CD14-positive monocyte (primary cell): ENCODE measurements at regions not wholly inside any gene's neighbourhood (a gene's known extent, or its start where the extent isn't known, plus 50 kb on each side); places are given as distances from the start of the nearest gene placed in this dataset.
"Not testable (repeated sequence)": the region's sequence is repeated elsewhere in the genome, so short reads cannot be mapped to it uniquely, and the experiment has no call there.

Source experiments
- DNase-seq, 3 donors: peaks; one replicate each; pipeline ENCODE4 v3.0.0-alpha.2; 2011 to 2022
- H2AFZ ChIP-seq: 2 replicates; pipeline ENCODE4 v1.6.0; 2012; ENCODE audit warnings: mild to moderate bottlenecking, low read depth, low read length, inconsistent platforms; ENCODE audit not compliant: insufficient read depth, poor library complexity, severe bottlenecking
- H3K27ac ChIP-seq, 2 donors: 1 replicate in 1 of 2; 2 replicates in 1 of 2; pipeline ENCODE4 v1.5.1; 2012 to 2013; ENCODE audit warnings: low read length in 2 of 2, control low read depth in 1 of 2, inconsistent platforms in 1 of 2, low read depth in 1 of 2, mild to moderate bottlenecking in 1 of 2
- H3K27me3 ChIP-seq, 2 donors: one replicate each; pipeline versions ENCODE4 v1.6.0 to v1.6.1; 2011 to 2013; ENCODE audit warnings: low read length in 2 of 2; ENCODE audit not compliant: control insufficient read depth in 2 of 2, insufficient read depth in 2 of 2
- H3K36me3 ChIP-seq, 2 donors: replicated peaks in 1 of 2; 1 replicate in 1 of 2; 2 replicates in 1 of 2; pipeline versions ENCODE4 v1.5.1 to v1.6.1; 2012 to 2013; ENCODE audit warnings: low read length in 2 of 2, control low read depth in 1 of 2, inconsistent platforms in 1 of 2, mild to moderate bottlenecking in 1 of 2; ENCODE audit not compliant: insufficient read depth in 2 of 2, control insufficient read depth in 1 of 2
- H3K4me1 ChIP-seq, 2 donors: 1 replicate in 1 of 2; 2 replicates in 1 of 2; pipeline versions ENCODE4 v1.5.1 to v1.6.1; 2012 to 2013; ENCODE audit warnings: low read length in 2 of 2, control low read depth in 1 of 2, inconsistent platforms in 1 of 2, mild to moderate bottlenecking in 1 of 2, moderate library complexity in 1 of 2; ENCODE audit not compliant: insufficient read depth in 2 of 2, control insufficient read depth in 1 of 2
- H3K4me2 ChIP-seq: replicated peaks from 2 replicates; pipeline ENCODE3; 2012; ENCODE audit warnings: low read length, moderate library complexity, mild to moderate bottlenecking; ENCODE audit not compliant: poor library complexity, severe bottlenecking; ENCODE audit errors: extremely low read depth
- H3K4me3 ChIP-seq, 3 experiments: fragments of 200-600 bp in 1 of 3; sonication (generic) in 1 of 3; replicated peaks in 1 of 3; 1 replicate in 2 of 3; 2 replicates in 1 of 3; pipeline ENCODE4 v1.5.1; 2011 to 2013; ENCODE audit warnings: low read length in 3 of 3, mild to moderate bottlenecking in 3 of 3, control low read depth in 2 of 3, low read depth in 2 of 3, inconsistent platforms in 1 of 3, moderate library complexity in 1 of 3
- H3K79me2 ChIP-seq: 2 replicates; pipeline ENCODE4 v1.6.0; 2012; ENCODE audit warnings: mild to moderate bottlenecking, control low read depth, inconsistent platforms, low read length, moderate library complexity; ENCODE audit not compliant: insufficient read depth
- H3K9ac ChIP-seq: 2 replicates; pipeline ENCODE4 v1.6.0; 2017; ENCODE audit warnings: low read length, mild to moderate bottlenecking; ENCODE audit not compliant: insufficient read depth, poor library complexity, severe bottlenecking
- H3K9me3 ChIP-seq, 2 donors: replicated peaks in 1 of 2; 1 replicate in 1 of 2; 2 replicates in 1 of 2; pipeline versions ENCODE4 v1.5.1 to v1.6.1; 2012 to 2013; ENCODE audit warnings: low read length in 2 of 2, control low read depth in 1 of 2; ENCODE audit not compliant: control insufficient read depth in 1 of 2, insufficient read depth in 1 of 2
- H4K20me1 ChIP-seq: 2 replicates; pipeline ENCODE4 v1.6.0; 2012; ENCODE audit warnings: mild to moderate bottlenecking, low read length, control low read depth, moderate library complexity; ENCODE audit not compliant: insufficient read depth
- H3K27ac Mint-ChIP-seq, 7 donors: one replicate each; pipeline ENCODE4 v1.8.0; 2020; ENCODE audit warnings: mild to moderate bottlenecking in 7 of 7, mixed read lengths in 7 of 7, moderate library complexity in 6 of 7, inconsistent platforms in 2 of 7
- H3K27me3 Mint-ChIP-seq, 3 donors: one replicate each; pipeline ENCODE4 v1.8.0; 2021 to 2022; ENCODE audit warnings: low read depth in 3 of 3, mild to moderate bottlenecking in 3 of 3, mixed read lengths in 3 of 3, moderate library complexity in 3 of 3, inconsistent platforms in 1 of 3
- H3K36me3 Mint-ChIP-seq, 2 donors: one replicate each; pipeline ENCODE4 v1.8.0; 2020; ENCODE audit warnings: mixed read lengths in 2 of 2, inconsistent platforms in 1 of 2, mild to moderate bottlenecking in 1 of 2
- H3K4me1 Mint-ChIP-seq: one replicate; pipeline ENCODE4 v1.8.0; 2020; ENCODE audit warnings: mild to moderate bottlenecking, mixed read lengths
- H3K4me3 Mint-ChIP-seq, 2 donors: one replicate each; pipeline ENCODE4 v1.8.0; 2020; ENCODE audit warnings: mild to moderate bottlenecking in 2 of 2, mixed read lengths in 2 of 2, moderate library complexity in 1 of 2
- H3K9me3 Mint-ChIP-seq, 7 donors: one replicate each; pipeline ENCODE4 v1.8.0; 2020 to 2022; ENCODE audit warnings: mixed read lengths in 7 of 7, mild to moderate bottlenecking in 6 of 7, moderate library complexity in 6 of 7, inconsistent platforms in 2 of 7
- WGBS: methylation state at CpG from one replicate; pipeline ENCODE4 v1.1.5; 2013; ENCODE audit warnings: missing lambda C conversion rate; ENCODE audit not compliant: insufficient coverage; 5-methylcytosine and 5-hydroxymethylcytosine counted together
- intact Hi-C, 2 donors: fragments of 100-400 bp; cut with micrococcal nuclease; formaldehyde crosslinking; loops; one replicate each; pipeline versions ENCODE4 v1.15.0 to v1.15.1; 2023

DNA sequence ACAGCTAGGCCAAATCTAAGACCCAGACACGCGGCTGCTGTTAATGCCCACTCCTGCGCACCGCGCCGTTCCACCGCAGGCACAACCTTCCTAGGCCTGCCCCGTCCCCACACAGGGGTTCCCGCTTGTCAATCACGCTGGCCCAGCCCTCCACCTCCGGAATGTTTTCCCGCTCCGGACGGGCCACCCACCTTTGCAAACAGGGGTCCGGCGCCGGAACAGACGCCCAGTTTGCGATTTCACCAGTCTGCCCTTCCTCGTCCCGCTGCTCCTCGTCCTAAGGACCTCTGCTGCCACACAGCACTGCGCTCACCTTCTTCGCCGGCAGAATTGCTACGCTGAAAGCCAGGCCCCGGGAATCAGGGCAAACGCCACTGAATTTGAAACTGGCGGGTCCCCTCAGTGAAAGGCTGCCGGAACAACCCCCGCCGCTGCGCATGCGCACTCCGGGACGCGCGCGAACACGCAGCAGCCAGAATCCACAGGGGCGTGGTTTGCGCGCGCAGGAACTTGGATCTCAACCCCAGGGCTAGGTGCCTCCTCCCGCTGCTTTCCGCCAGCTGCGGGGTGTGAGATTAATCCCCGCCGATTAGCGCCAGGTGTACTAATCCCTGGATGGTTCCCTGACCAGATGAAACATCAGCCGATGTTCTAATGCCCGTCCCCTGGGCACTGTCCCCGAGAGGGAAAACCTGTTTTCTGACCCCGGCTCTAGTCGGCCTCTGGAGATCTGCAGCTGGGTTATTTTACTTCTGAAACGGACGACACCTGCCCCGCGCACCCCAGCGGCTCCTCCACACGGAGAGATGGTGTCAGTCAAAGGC is 159.7 kb downstream of the KLRB1 start:
- Mint-ChIP-seq H3K4me3 (peak overlapping the region; percentile 98), H3K4me1 (peaks cover 20% of the 10 kb centered on the region), H3K27ac (peak overlapping the region; percentile 81 to 92 (median 84))
- intact Hi-C loops, H3K9me3 ChIP-seq, H4K20me1 ChIP-seq, H3K36me3 ChIP-seq, H3K9me3 Mint-ChIP-seq, H3K79me2 ChIP-seq, H3K27me3 ChIP-seq, H3K36me3 Mint-ChIP-seq, H3K27me3 Mint-ChIP-seq: not testable (repeated sequence)
- H3K4me3 ChIP-seq, result peak overlapping the region; percentile 64 to 83 (median 78)
- peak; percentile 72 to 77 (median 74) for DNase-seq
- peak overlapping the region; percentile 90 for H2AFZ ChIP-seq
- H3K4me1 ChIP-seq, result peaks cover 9 to 10% of the 10 kb centered on the region in 2 donors
- WGBS, result under 1% methylated on average over 52 of the region's 61 CpGs
- peak overlapping the region; percentile 61 for H3K4me2 ChIP-seq
- peak overlapping the region in 1 of 2 donors; percentile 61 for H3K27ac ChIP-seq
- peak overlapping the region; percentile 64 for H3K9ac ChIP-seq

DNA sequence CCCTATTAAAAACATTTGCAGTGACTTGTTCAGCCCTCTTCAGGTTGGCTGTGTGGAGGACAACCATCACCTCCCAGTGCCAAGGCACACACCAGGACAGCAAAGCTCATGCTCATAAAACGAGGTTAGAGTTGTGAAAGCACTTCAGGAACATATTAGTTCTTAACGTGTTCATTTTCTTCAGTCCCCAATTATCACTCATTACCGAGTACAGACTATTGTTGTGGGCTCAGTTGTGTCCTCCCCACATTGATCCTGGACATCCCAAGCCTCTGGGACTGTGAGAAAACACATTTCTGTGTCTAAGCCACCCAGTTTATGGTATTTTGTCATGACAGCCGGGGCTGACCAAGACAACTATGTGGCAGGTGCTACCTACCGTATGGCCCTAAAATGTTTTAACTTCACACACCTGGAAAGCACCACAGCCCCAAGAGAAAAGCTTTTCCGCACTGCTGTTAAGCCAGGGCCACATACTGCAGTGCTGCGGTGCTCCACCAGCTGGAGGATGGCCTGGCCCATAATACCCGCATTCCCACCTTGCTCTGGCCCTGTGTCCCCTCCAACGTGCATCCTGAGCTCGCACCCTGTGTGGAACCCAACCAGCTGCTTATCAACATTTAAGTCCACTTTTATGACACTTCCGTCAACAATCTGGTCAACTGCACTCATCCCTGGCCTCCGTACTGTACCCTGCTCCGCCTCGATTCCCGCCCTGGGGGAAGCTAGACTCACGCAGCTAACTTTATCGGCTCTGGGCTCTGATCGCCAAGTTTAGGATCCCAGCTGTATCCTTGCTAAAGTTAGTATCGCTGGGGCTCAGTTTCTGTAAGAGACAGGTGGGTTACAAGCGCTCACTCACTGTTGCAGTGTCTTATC is 160.6 kb downstream of the KLRB1 start:
- H3K4me1 ChIP-seq, result peaks cover 9 to 10% of the 10 kb centered on the region in 2 donors
- H3K4me2 ChIP-seq, DNase-seq, H4K20me1 ChIP-seq, H3K27me3 Mint-ChIP-seq, H3K79me2 ChIP-seq, H3K27ac ChIP-seq, H3K27ac Mint-ChIP-seq, H3K36me3 ChIP-seq, H3K36me3 Mint-ChIP-seq, H3K9me3 Mint-ChIP-seq, H3K9me3 ChIP-seq, intact Hi-C loops, H3K27me3 ChIP-seq: not testable (repeated sequence)
- WGBS, result 0% methylated on average over 3 of the region's 20 CpGs
- peak overlapping the region; percentile 64 for H3K9ac ChIP-seq
- H3K4me3 ChIP-seq, result peak overlapping the region; percentile 64 to 83 (median 78)
- H3K4me3 Mint-ChIP-seq, result peak overlapping the region; percentile 83 to 98
- peak overlapping the region; percentile 90 for H2AFZ ChIP-seq
- H3K4me1 Mint-ChIP-seq, result peaks cover 20% of the 10 kb centered on the region

GRCh38 chr12:9440428-9440827 is 167.3 kb downstream of the KLRB1 start:
- H3K27ac Mint-ChIP-seq, H3K4me3 Mint-ChIP-seq, H3K27me3 Mint-ChIP-seq, H3K9me3 ChIP-seq, H3K36me3 ChIP-seq, H3K4me1 ChIP-seq, H2AFZ ChIP-seq, DNase-seq, H3K4me1 Mint-ChIP-seq, H3K4me2 ChIP-seq, H3K9ac ChIP-seq, intact Hi-C loops, H3K27ac ChIP-seq, H3K36me3 Mint-ChIP-seq, H3K4me3 ChIP-seq, H3K79me2 ChIP-seq, H3K27me3 ChIP-seq, H3K9me3 Mint-ChIP-seq, H4K20me1 ChIP-seq: not testable (repeated sequence)
- no CpG with 5 or more reads among the region's 5 CpGs for WGBS

DNA sequence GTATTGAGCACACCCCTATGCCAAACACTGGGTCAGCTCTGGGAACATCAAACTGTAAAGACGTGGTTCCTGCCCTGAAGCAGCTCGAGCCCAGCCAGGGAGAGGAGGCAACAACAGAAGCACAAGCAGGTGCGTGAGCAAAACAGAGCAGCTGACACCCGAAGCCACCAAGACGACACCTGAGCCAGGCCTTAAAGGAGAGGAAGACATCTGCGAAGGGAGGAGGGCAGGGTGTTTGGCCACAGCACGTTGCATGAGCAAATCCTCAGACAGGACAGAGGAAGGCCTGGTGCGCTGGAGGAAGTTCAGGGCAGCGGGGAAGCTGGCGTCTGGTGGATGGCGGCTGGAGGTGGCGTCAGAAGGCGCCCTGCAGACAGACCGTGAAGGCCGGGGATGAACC is 172.0 kb downstream of the KLRB1 start:
- DNase-seq, H3K79me2 ChIP-seq: not testable (repeated sequence)

More for the DNA sequence above, 172.0 kb downstream of the KLRB1 start:
- H3K27ac ChIP-seq, intact Hi-C loops, H3K4me2 ChIP-seq, H3K9me3 Mint-ChIP-seq, H3K4me3 ChIP-seq, H3K4me3 Mint-ChIP-seq, H3K27ac Mint-ChIP-seq, H3K4me1 Mint-ChIP-seq, H2AFZ ChIP-seq, H3K9me3 ChIP-seq, H4K20me1 ChIP-seq, H3K36me3 ChIP-seq, H3K9ac ChIP-seq, H3K27me3 ChIP-seq, H3K27me3 Mint-ChIP-seq, H3K4me1 ChIP-seq, H3K36me3 Mint-ChIP-seq: not testable (repeated sequence)
- WGBS, result no CpG with 5 or more reads among the region's 15 CpGs
